Nephron (organoid): ENCODE measurements at regions not wholly inside any gene's neighbourhood (a gene's known extent, or its start where the extent isn't known, plus 50 kb on each side); places are given as distances from the start of the nearest gene placed in this dataset.

Experiments
- H3K27ac Mint-ChIP-seq, 3 experiments: 2 replicates each; pipeline ENCODE4 v1.8.0; 2020; ENCODE audit warnings: mixed read lengths in 3 of 3, mild to moderate bottlenecking in 2 of 3, moderate library complexity in 1 of 3
- H3K27me3 Mint-ChIP-seq: 2 replicates; pipeline ENCODE4 v1.8.0; 2021; ENCODE audit warnings: low read depth, mild to moderate bottlenecking, moderate library complexity, mixed read lengths
- H3K36me3 Mint-ChIP-seq: 2 replicates; pipeline ENCODE4 v1.8.0; 2020; ENCODE audit warnings: low read depth, mixed read lengths
- H3K4me1 Mint-ChIP-seq: 2 replicates; pipeline ENCODE4 v1.8.0; 2020; ENCODE audit warnings: mixed read lengths
- H3K4me3 Mint-ChIP-seq, 3 experiments: 2 replicates each; pipeline ENCODE4 v1.8.0; 2020; ENCODE audit warnings: mild to moderate bottlenecking in 3 of 3, mixed read lengths in 3 of 3, moderate library complexity in 2 of 3
- H3K9me3 Mint-ChIP-seq: 2 replicates; pipeline ENCODE4 v1.8.0; 2020; ENCODE audit warnings: mixed read lengths
- TF ChIP-seq, protein P1 (sequence below), 3 experiments: fragments of 200-600 bp; sonication (generic); IDR thresholded peaks; one replicate each; pipeline ENCODE4 v1.5.0; 2021; ENCODE audit warnings: antibody characterized with exemption in 3 of 3; ENCODE audit not compliant: unreplicated experiment in 3 of 3

DNA sequence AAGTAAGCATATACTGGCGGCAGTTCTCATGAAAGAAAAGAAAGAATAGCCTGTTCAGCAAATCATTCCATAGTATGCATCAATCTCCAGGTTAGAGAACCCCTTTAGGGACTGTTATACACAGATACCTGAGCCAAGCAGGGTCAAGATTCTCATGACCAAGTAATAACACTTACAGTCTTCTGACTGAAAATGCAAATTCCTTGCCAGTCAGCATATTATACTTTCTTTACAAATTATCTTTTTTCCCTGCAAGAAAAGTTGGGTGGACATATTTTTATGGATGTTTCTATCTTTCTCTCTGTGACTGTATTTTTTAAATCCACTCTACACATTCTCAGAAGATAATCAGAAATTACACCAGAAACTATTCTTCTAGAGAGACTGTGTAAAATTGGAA, 120.4 kb upstream of the COL5A2 start:
- TF ChIP-seq, protein P1, sequence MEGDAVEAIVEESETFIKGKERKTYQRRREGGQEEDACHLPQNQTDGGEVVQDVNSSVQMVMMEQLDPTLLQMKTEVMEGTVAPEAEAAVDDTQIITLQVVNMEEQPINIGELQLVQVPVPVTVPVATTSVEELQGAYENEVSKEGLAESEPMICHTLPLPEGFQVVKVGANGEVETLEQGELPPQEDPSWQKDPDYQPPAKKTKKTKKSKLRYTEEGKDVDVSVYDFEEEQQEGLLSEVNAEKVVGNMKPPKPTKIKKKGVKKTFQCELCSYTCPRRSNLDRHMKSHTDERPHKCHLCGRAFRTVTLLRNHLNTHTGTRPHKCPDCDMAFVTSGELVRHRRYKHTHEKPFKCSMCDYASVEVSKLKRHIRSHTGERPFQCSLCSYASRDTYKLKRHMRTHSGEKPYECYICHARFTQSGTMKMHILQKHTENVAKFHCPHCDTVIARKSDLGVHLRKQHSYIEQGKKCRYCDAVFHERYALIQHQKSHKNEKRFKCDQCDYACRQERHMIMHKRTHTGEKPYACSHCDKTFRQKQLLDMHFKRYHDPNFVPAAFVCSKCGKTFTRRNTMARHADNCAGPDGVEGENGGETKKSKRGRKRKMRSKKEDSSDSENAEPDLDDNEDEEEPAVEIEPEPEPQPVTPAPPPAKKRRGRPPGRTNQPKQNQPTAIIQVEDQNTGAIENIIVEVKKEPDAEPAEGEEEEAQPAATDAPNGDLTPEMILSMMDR (IDR thresholded peaks at IDR 0.05; ENCODE audit: unreplicated experiment in 3 of 3): no peak
- H3K36me3 Mint-ChIP-seq: no peaks in the 10 kb centered on the region
- H3K27ac Mint-ChIP-seq: peak overlapping the region; percentile 31 to 60 (median 43)
- H3K9me3 Mint-ChIP-seq: no peaks in the 10 kb centered on the region
- H3K27me3 Mint-ChIP-seq: no peaks in the 10 kb centered on the region
- peaks cover 6% of the 10 kb centered on the region for H3K4me1 Mint-ChIP-seq
- no peak overlapping the region for H3K4me3 Mint-ChIP-seq

- TF ChIP-seq, protein P1 (IDR thresholded peaks at IDR 0.05; ENCODE audit: unreplicated experiment in 3 of 3): no peak
- H3K27me3 Mint-ChIP-seq: no peaks in the 10 kb centered on the region
- no peaks in the 10 kb centered on the region for H3K9me3 Mint-ChIP-seq
- peaks cover 6% of the 10 kb centered on the region for H3K4me1 Mint-ChIP-seq
- no peak overlapping the region for H3K4me3 Mint-ChIP-seq
- no peak overlapping the region for H3K27ac Mint-ChIP-seq
- no peaks in the 10 kb centered on the region for H3K36me3 Mint-ChIP-seq
Measured at GRCh38 chr2:189300916-189301315, 121.4 kb upstream of the COL5A2 start.

DNA sequence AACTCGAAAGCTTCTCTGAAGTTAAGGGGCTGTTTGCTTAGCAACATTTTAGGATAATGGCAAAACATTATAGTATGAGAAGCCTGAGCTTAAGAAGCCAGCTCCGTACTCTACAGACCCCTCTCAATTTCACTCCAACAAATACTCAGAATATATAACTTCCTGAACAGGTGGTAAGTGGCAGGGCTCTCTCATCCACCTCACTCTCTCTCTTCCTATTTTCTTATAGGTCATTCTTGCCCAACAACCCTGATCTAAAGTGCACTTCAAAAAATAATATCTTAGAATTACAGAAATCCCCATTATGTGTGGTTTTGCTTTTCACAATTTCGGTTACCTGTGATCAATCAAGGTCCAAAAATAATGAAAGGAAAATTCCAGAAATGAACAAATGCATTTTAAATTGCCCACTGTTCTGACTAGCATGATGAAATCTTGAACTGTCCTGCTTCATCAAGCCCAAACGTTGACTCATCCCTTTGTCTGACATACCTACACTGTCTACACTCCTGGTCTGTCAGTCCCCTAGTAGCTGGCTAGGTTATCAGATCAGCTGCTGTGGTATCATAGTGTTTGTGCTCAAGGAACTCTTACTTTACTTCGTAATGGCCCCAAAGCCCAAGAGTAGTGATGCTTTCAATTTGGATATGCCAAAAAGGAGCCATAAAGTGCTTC, 122.8 kb upstream of the COL5A2 start:
- H3K4me3 Mint-ChIP-seq: no peak overlapping the region
- TF ChIP-seq, protein P1 (IDR thresholded peaks at IDR 0.05; ENCODE audit: unreplicated experiment in 3 of 3): no peak
- no peaks in the 10 kb centered on the region for H3K36me3 Mint-ChIP-seq
- no peaks in the 10 kb centered on the region for H3K27me3 Mint-ChIP-seq
- no peak overlapping the region for H3K27ac Mint-ChIP-seq
- H3K9me3 Mint-ChIP-seq: no peaks in the 10 kb centered on the region
- peaks cover 15% of the 10 kb centered on the region for H3K4me1 Mint-ChIP-seq

DNA sequence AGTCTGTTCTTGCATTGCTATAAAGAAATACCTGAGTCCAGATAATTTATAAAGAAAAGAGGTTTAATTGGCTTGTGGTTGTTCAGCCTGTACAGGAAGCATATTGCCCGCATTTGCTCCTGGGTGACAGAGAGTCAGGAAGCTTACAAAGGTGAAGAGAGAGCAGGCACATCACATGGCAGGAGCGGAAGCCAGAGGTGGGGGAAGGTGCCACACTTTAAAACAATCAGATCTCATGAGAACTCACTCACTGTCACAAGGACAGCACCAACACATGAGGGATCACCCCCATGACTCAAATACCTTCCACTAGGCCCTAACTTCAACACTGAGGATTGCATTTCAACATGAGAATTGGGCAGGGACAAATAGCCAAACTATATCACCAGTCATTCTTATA, 124.8 kb upstream of the COL5A2 start:
- H3K27ac Mint-ChIP-seq: no peak overlapping the region
- no peaks in the 10 kb centered on the region for H3K27me3 Mint-ChIP-seq
- H3K36me3 Mint-ChIP-seq: no peaks in the 10 kb centered on the region
- TF ChIP-seq, protein P1 (IDR thresholded peaks at IDR 0.05; ENCODE audit: unreplicated experiment in 3 of 3): no peak
- H3K4me1 Mint-ChIP-seq: peaks cover 19% of the 10 kb centered on the region
- H3K9me3 Mint-ChIP-seq: no peaks in the 10 kb centered on the region
- no peak overlapping the region for H3K4me3 Mint-ChIP-seq

DNA sequence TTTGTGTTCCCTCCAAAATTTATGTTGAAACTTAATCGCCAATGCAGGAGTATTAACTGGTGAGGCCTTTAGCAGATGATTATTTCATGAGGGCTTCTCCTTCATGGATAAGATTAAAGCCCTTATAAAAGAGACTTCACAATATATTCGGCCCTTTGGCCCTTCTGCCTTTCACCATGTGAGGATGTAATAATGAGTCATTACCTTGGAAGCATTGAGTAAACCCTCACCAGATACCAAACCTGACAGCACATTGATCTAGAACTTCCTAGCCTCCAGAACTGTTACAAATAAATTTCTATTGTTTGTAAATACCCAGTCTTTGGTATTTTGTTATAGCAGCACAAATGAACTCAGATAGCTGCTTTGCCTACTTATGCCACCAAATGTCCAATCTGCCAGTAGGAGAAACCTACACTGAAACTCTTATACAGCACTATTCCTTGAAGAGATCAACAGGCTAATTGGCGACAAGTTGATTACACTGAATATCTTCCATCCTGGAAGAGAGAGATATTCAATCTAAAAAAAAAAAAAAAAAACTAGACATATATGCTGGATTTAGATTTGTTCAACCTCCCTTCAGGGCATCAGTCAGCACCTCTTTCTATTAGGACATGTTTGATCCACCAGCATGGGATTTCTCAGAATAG, 125.9 kb upstream of the COL5A2 start:
- Mint-ChIP-seq H3K27me3 (no peaks in the 10 kb centered on the region), H3K4me3 (no peak overlapping the region), H3K9me3 (no peaks in the 10 kb centered on the region), H3K4me1 (peaks cover 23% of the 10 kb centered on the region), H3K27ac (no peak overlapping the region), H3K36me3 (no peaks in the 10 kb centered on the region)
- TF ChIP-seq, protein P1 (IDR thresholded peaks at IDR 0.05; ENCODE audit: unreplicated experiment in 3 of 3): no peak

DNA sequence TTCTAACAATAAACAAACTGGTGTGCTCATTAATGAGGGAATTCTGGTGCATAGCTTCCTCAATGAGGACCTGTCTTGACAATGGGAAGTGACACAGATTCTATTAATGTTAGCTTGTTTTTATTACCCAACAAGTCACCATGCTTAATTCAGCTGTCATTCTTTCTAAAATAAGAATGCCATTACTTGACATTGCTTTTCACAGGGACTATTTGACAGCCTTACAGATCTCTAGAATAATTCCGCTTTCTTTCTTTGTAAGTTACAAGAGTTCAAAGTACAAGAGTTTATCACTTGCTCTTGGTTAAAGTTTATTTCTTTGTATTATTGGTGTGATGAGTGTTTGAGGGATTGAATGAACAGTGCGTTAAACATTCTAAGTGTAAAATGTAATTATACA, 127.0 kb upstream of the COL5A2 start:
- no peaks in the 10 kb centered on the region for H3K27me3 Mint-ChIP-seq
- H3K27ac Mint-ChIP-seq: no peak overlapping the region
- H3K9me3 Mint-ChIP-seq: no peaks in the 10 kb centered on the region
- TF ChIP-seq, protein P1 (IDR thresholded peaks at IDR 0.05; ENCODE audit: unreplicated experiment in 3 of 3): no peak
- H3K36me3 Mint-ChIP-seq: no peaks in the 10 kb centered on the region
- peaks cover 23% of the 10 kb centered on the region for H3K4me1 Mint-ChIP-seq
- no peak overlapping the region for H3K4me3 Mint-ChIP-seq
